ENCODE measurements at regions not wholly inside any gene's neighbourhood (a gene's known extent, or its start where the extent isn't known, plus 50 kb on each side); places are given as distances from the start of the nearest gene placed in this dataset.

DNA sequence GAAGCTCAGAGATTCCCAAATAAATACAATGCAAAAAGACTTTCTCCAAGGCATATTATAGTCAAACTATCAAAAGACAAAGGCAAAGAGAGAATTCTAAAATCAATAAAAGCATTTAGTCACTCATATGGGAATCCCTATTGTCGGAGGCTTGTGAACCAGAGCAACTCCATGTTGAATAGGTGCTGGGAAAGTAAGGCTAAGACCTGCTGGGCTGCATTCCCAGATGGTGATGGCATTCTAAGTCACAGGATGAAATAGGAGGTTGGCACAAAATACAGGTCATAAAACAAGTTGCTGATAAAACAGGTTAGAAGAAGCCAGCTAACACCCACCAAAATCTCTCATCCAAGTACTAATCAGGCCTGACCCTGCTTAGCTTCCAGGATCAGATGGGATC lies 84.5 kb downstream of the JRKL start:
- TF ChIP-seq EZH2 (IDR thresholded peaks at IDR 0.05; ENCODE audit: borderline replicate concordance, insufficient read depth, low read depth, low read length, poor library complexity, severe bottlenecking): no peak
- TF ChIP-seq, protein P1, sequence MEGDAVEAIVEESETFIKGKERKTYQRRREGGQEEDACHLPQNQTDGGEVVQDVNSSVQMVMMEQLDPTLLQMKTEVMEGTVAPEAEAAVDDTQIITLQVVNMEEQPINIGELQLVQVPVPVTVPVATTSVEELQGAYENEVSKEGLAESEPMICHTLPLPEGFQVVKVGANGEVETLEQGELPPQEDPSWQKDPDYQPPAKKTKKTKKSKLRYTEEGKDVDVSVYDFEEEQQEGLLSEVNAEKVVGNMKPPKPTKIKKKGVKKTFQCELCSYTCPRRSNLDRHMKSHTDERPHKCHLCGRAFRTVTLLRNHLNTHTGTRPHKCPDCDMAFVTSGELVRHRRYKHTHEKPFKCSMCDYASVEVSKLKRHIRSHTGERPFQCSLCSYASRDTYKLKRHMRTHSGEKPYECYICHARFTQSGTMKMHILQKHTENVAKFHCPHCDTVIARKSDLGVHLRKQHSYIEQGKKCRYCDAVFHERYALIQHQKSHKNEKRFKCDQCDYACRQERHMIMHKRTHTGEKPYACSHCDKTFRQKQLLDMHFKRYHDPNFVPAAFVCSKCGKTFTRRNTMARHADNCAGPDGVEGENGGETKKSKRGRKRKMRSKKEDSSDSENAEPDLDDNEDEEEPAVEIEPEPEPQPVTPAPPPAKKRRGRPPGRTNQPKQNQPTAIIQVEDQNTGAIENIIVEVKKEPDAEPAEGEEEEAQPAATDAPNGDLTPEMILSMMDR (IDR thresholded peaks at IDR 0.05): no peak
